NCI-H1436 treated with DMSO at 0.1 percent for 48 hours (cell line): ENCODE measurements at regions not wholly inside any gene's neighbourhood (a gene's known extent, or its start where the extent isn't known, plus 50 kb on each side); places are given as distances from the start of the nearest gene placed in this dataset.

Experiments
- DNase-seq: peaks from one replicate; lab custom pipeline; 2025; lab: John Stamatoyannopoulos, UW

- no peak for DNase-seq
Observed at GRCh38 chr6:105793130-105793529, 293.0 kb upstream of the PRDM1 start.

- DNase-seq, result no peak
Observed at GRCh38 chr6:105791583-105792318, 294.4 kb upstream of the PRDM1 start.

GRCh38 chr6:105791179-105791578 is 295.0 kb upstream of the PRDM1 start:
- DNase-seq, result no peak

GRCh38 chr6:105790635-105791034 is 295.5 kb upstream of the PRDM1 start:
- no peak for DNase-seq

GRCh38 chr6:105789935-105790334 is 296.2 kb upstream of the PRDM1 start:
- no peak for DNase-seq

GRCh38 chr6:105787747-105788146 is 298.4 kb upstream of the PRDM1 start:
- DNase-seq, result no peak

GRCh38 chr6:105786890-105787655 is 299.1 kb upstream of the PRDM1 start:
- DNase-seq, result no peak

GRCh38 chr6:105786449-105786848 is 299.7 kb upstream of the PRDM1 start:
- no peak for DNase-seq

- DNase-seq, result no peak
Observed at GRCh38 chr6:105785066-105785811, 300.9 kb upstream of the PRDM1 start.

GRCh38 chr6:105784179-105784578 is 302.0 kb upstream of the PRDM1 start:
- no peak for DNase-seq

- no peak for DNase-seq
Observed at GRCh38 chr6:105783333-105783935, 302.7 kb upstream of the PRDM1 start.

- no peak for DNase-seq
Observed at GRCh38 chr6:105781915-105782314, 304.2 kb upstream of the PRDM1 start.

- no peak for DNase-seq
Observed at GRCh38 chr6:105781248-105781647, 304.9 kb upstream of the PRDM1 start.

GRCh38 chr6:105780146-105780860 is 305.8 kb upstream of the PRDM1 start:
- DNase-seq, result no peak

- no peak for DNase-seq
Observed at GRCh38 chr6:105779110-105779509, 307.0 kb upstream of the PRDM1 start.

GRCh38 chr6:105775095-105775494 is 311.0 kb upstream of the PRDM1 start:
- DNase-seq, result no peak

- no peak for DNase-seq
Observed at GRCh38 chr6:105774247-105774646, 311.9 kb upstream of the PRDM1 start.

GRCh38 chr6:105771313-105771970 is 314.7 kb upstream of the PRDM1 start:
- DNase-seq, result no peak

GRCh38 chr6:105769987-105770386 is 316.1 kb upstream of the PRDM1 start:
- no peak for DNase-seq

- no peak for DNase-seq
Observed at GRCh38 chr6:105769197-105769596, 316.9 kb upstream of the PRDM1 start.

- DNase-seq, result no peak
Observed at GRCh38 chr6:105767541-105767940, 318.6 kb upstream of the PRDM1 start.
